ENCODE measurements at regions not wholly inside any gene's neighbourhood (a gene's known extent, or its start where the extent isn't known, plus 50 kb on each side); places are given as distances from the start of the nearest gene placed in this dataset.

DNA sequence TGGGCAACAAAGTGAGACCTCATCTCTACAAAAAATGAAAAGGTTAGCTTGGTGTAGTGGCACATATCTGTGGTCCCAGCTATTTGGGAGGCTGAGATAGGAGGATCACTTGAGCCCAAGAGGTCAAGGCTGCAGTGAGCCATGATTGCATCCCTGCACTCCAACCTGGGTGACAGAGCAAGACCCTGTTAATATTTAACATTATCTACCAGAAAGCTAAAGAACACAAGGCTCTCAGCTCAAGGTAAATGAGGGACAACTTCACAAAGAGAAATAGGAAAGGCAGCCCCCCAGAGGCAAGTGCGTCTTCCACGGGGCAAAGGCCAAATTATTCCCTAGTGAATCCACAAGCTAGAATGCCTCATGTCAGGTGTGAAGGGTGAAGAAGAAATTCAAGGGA is 109.6 kb upstream of the PFKP start:
- no peak for DNase-seq
- H3K23me2 ChIP-seq (ENCODE audit: insufficient read length, low read depth, low read length, poor library complexity, severe bottlenecking) = no peaks in the 10 kb centered on the region
- H4K5ac ChIP-seq (ENCODE audit: insufficient read length, low read depth, low read length) = no peak overlapping the region
- H3K9ac ChIP-seq (ENCODE audit: extremely low read depth, insufficient read length, low read length) = no peak overlapping the region
- Mint-ChIP-seq H3K4me3 (no peak overlapping the region), H3K27me3 (ENCODE audit: low read depth) (peaks cover 9% of the 10 kb centered on the region), H3K27ac (no peak overlapping the region), H3K9me3 (peaks cover 18 to 19% of the 10 kb centered on the region in 2 experiments), H3K36me3 (ENCODE audit: insufficient read depth in 1 of 3, low read depth in 3 of 3) (peaks cover 15 to 27% (median 16%) of the 10 kb centered on the region in 3 experiments), H3K4me1 (peaks cover 8 to 10% of the 10 kb centered on the region in 2 experiments)
- WGBS (ENCODE audit: extremely low coverage, insufficient read length, low lambda C conversion rate) = no CpG with 5 or more reads among the region's 2 CpGs
- H4K91ac ChIP-seq (ENCODE audit: insufficient read length, low read depth, low read length) = no peak overlapping the region
- H3K4ac ChIP-seq (ENCODE audit: low read depth, low read length) = no peak overlapping the region
- H3K23ac ChIP-seq (ENCODE audit: insufficient read length, low read depth, low read length) = no peak overlapping the region
- no peaks in the 10 kb centered on the region for H4K20me1 ChIP-seq (ENCODE audit: control insufficient read depth, insufficient read depth, insufficient read length)
- no peak overlapping the region for H3K14ac ChIP-seq (ENCODE audit: insufficient read depth, low read length)
- H3K56ac ChIP-seq (ENCODE audit: insufficient read length, low read depth, low read length) = no peak overlapping the region
- no peak overlapping the region for H3K27ac ChIP-seq (ENCODE audit: insufficient read length, low read depth, low read length)
- H3K4me1 ChIP-seq (ENCODE audit: insufficient read depth, low read length) = no peaks in the 10 kb centered on the region; the same call in 1 of the 2 replicates
- H3K4me2 ChIP-seq (ENCODE audit: insufficient read depth, insufficient read length, low read length) = no peak overlapping the region
- H2AK5ac ChIP-seq (ENCODE audit: insufficient read length, low read length) = no peak overlapping the region
- H3K9me3 ChIP-seq (ENCODE audit: control insufficient read depth, low read depth, low read length) = no peaks in the 10 kb centered on the region
- H2BK120ac ChIP-seq (ENCODE audit: low read depth, low read length, poor library complexity, severe bottlenecking) = no peak overlapping the region
- H3K18ac ChIP-seq (ENCODE audit: insufficient read length, low read depth, low read length) = no peak overlapping the region
- H3T11ph ChIP-seq (ENCODE audit: low read length) = no peak overlapping the region
- TF ChIP-seq, protein P1, sequence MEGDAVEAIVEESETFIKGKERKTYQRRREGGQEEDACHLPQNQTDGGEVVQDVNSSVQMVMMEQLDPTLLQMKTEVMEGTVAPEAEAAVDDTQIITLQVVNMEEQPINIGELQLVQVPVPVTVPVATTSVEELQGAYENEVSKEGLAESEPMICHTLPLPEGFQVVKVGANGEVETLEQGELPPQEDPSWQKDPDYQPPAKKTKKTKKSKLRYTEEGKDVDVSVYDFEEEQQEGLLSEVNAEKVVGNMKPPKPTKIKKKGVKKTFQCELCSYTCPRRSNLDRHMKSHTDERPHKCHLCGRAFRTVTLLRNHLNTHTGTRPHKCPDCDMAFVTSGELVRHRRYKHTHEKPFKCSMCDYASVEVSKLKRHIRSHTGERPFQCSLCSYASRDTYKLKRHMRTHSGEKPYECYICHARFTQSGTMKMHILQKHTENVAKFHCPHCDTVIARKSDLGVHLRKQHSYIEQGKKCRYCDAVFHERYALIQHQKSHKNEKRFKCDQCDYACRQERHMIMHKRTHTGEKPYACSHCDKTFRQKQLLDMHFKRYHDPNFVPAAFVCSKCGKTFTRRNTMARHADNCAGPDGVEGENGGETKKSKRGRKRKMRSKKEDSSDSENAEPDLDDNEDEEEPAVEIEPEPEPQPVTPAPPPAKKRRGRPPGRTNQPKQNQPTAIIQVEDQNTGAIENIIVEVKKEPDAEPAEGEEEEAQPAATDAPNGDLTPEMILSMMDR (conservative IDR thresholded peaks at IDR 0.05) = no peak
- no peaks in the 10 kb centered on the region for H3K79me1 ChIP-seq (ENCODE audit: insufficient read depth, low read depth, low read length, poor library complexity, severe bottlenecking)
- 0 out of 2 replicates have a peak, but pooled peaks cover 1% of the 10 kb centered on the region for H3K79me2 ChIP-seq (ENCODE audit: insufficient read depth, low read length)
- no peak overlapping the region for H2AFZ ChIP-seq (ENCODE audit: low read length)
- no peak overlapping the region for H2BK12ac ChIP-seq (ENCODE audit: insufficient read length, low read depth, low read length)
- no peak overlapping the region for H2BK5ac ChIP-seq (ENCODE audit: insufficient read length, low read length)
- no peak overlapping the region for H2BK20ac ChIP-seq (ENCODE audit: low read depth, low read length, poor library complexity, severe bottlenecking)
- H3K27me3 ChIP-seq (ENCODE audit: insufficient read depth, low read length) = no peaks in the 10 kb centered on the region
- H2BK15ac ChIP-seq (ENCODE audit: low read depth, low read length) = no peak overlapping the region
- no peak overlapping the region for H4K8ac ChIP-seq (replicated peaks; ENCODE audit: insufficient read length, low read depth, low read length)
